ENCODE measurements at regions not wholly inside any gene's neighbourhood (a gene's known extent, or its start where the extent isn't known, plus 50 kb on each side); places are given as distances from the start of the nearest gene placed in this dataset.

GRCh38 chr13:99819967-99820366 lies 151.6 kb downstream of the ZIC5 start:
- Mint-ChIP-seq H3K36me3 (no peaks in the 10 kb centered on the region), H3K4me1 (peaks cover 18% of the 10 kb centered on the region), H3K4me3 (no peak overlapping the region), H3K9me3 (ENCODE audit: low read depth) (no peaks in the 10 kb centered on the region), H3K27ac (no peak overlapping the region), H3K27me3 (peaks cover 7% of the 10 kb centered on the region)
- DNase-seq: no peak
- ATAC-seq: no peak
- CTCF ChIA-PET: no interaction called here

GRCh38 chr13:99816321-99816720 lies 155.2 kb downstream of the ZIC5 start:
- Mint-ChIP-seq H3K9me3 (ENCODE audit: low read depth) (no peaks in the 10 kb centered on the region), H3K4me1 (peaks cover 18% of the 10 kb centered on the region), H3K4me3 (no peak overlapping the region), H3K27me3 (peaks cover 7% of the 10 kb centered on the region), H3K36me3 (no peaks in the 10 kb centered on the region), H3K27ac (no peak overlapping the region)
- DNase-seq (no peak), ATAC-seq (no peak)
- CTCF ChIA-PET: interaction anchor here (1.3 kb wide), 1 partner anchor 57 kb away, joined by 3 read pairs; no protein-coding TSS in a partner anchor

DNA sequence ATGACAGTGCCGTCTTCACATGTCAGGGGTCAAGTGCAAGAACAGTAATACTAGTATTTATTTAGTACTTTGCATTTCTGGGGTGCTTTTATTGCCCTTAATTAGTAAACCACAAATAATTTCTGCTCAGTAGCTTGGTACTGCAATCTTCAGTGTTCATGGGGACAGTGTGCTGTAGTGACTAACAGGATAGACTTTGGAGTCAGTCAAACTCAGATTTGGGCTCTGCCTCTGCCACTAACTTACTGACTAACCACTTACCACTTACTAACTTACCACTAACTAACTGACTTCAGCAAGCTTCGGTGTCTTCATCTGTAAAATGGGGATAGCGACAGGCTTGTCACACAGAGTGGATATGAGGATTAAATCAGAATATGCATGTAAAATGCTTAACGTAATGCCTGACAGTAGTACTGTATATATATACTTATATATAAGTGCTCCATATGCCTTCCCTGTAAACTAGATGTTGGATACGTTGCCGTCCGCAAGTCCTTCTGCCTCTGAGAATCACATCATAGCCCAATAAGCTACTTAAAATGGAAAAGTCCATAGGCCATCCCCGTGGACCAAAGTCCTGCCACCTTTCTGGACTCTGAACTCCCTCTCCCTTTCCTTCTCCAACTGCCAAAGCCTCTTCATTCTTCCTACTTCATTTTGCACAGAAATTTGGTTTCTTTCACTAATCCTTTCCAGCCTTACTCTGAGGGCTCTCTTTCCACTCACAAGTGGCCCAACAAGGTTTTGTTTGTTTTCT lies 158.1 kb downstream of the ZIC5 start:
- no peaks in the 10 kb centered on the region for H3K9me3 Mint-ChIP-seq (ENCODE audit: low read depth)
- H3K27me3 Mint-ChIP-seq: peaks cover 4% of the 10 kb centered on the region
- H3K27ac Mint-ChIP-seq: no peak overlapping the region
- CTCF ChIA-PET: no interaction called here
- ATAC-seq (no peak), DNase-seq (no peak)
- H3K4me1 Mint-ChIP-seq: peaks cover 14% of the 10 kb centered on the region
- no peaks in the 10 kb centered on the region for H3K36me3 Mint-ChIP-seq
- no peak overlapping the region for H3K4me3 Mint-ChIP-seq

GRCh38 chr13:99812625-99813024 lies 158.9 kb downstream of the ZIC5 start:
- no peaks in the 10 kb centered on the region for H3K36me3 Mint-ChIP-seq
- no peaks in the 10 kb centered on the region for H3K9me3 Mint-ChIP-seq (ENCODE audit: low read depth)
- CTCF ChIA-PET: no interaction called here
- peaks cover 5% of the 10 kb centered on the region for H3K4me1 Mint-ChIP-seq
- ATAC-seq (no peak), DNase-seq (no peak)
- peaks cover 4% of the 10 kb centered on the region for H3K27me3 Mint-ChIP-seq
- H3K4me3 Mint-ChIP-seq: no peak overlapping the region
- no peak overlapping the region for H3K27ac Mint-ChIP-seq

DNA sequence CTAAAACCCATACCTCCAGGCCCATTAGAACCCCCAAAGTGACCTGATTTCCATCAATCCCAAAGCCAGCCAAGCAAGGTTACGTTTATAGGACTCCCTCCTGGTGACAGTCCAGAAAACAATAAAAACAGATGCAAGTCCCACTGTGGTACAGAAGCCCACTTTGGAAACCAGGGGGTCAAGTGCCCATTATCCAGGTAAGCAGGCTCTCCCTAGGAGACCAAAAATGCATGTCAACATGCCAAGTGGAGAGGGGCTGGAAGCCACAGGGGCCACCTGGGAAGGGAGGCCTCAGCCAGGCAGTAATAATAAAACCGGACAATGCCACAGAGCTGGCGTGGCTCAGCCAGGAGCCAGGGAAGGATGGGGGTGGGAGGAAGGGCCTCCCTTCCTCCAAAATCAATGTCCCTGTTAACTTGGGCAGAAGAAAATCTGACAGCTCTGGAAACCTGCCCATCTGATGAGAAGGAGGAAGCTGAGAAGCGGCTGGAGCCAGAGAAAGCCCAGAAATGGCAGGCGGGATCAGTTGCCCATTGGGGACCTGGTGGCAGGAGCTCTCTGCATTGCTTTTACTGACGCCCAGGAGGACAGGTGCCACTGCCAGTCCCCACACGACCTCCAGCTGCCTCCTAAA lies 160.4 kb downstream of the ZIC5 start:
- no peaks in the 10 kb centered on the region for H3K36me3 Mint-ChIP-seq
- no peaks in the 10 kb centered on the region for H3K4me1 Mint-ChIP-seq
- no peaks in the 10 kb centered on the region for H3K9me3 Mint-ChIP-seq (ENCODE audit: low read depth)
- no peaks in the 10 kb centered on the region for H3K27me3 Mint-ChIP-seq
- CTCF ChIA-PET: no interaction called here
- ATAC-seq: no peak
- DNase-seq: no peak
- no peak overlapping the region for H3K4me3 Mint-ChIP-seq
- H3K27ac Mint-ChIP-seq: no peak overlapping the region

- Mint-ChIP-seq H3K27ac (no peak overlapping the region), H3K4me1 (no peaks in the 10 kb centered on the region), H3K4me3 (no peak overlapping the region), H3K27me3 (no peaks in the 10 kb centered on the region), H3K36me3 (no peaks in the 10 kb centered on the region), H3K9me3 (ENCODE audit: low read depth) (no peaks in the 10 kb centered on the region)
- CTCF ChIA-PET: interaction anchor here (2.5 kb wide), 1 partner anchor 8 kb away, joined by 10 read pairs; no protein-coding TSS in a partner anchor
- no peak for ATAC-seq
- DNase-seq: no peak
Observed at GRCh38 chr13:99809926-99810325, 161.6 kb downstream of the ZIC5 start.

- Mint-ChIP-seq H3K4me3 (no peak overlapping the region), H3K4me1 (no peaks in the 10 kb centered on the region), H3K27ac (no peak overlapping the region), H3K36me3 (no peaks in the 10 kb centered on the region), H3K9me3 (ENCODE audit: low read depth) (no peaks in the 10 kb centered on the region), H3K27me3 (no peaks in the 10 kb centered on the region)
- no peak for ATAC-seq
- no peak for DNase-seq
- CTCF ChIA-PET: interaction anchor here (2.5 kb wide), 1 partner anchor 9 kb away, joined by 10 read pairs; no protein-coding TSS in a partner anchor
Observed at GRCh38 chr13:99809496-99809895, 162.1 kb downstream of the ZIC5 start.

DNA sequence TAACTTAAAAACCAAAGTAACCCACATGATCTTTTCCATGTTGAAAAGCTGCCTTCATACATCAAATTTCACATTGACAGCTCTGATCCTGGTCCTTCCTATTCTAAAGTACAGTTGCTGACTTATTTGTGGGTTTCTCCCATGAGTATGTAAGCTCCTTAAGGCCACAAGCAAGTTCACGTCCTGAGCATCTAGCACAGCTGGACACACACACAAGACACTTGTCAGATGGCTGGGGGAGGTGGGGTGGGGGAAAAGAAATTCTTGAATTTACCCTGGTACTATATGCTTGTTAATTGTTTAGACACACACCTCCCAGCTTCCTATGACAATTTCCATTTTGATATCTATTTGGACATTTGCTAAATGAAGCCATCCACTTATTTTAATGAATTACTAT lies 162.8 kb downstream of the ZIC5 start:
- Mint-ChIP-seq H3K9me3 (ENCODE audit: low read depth) (no peaks in the 10 kb centered on the region), H3K4me3 (no peak overlapping the region), H3K27ac (no peak overlapping the region), H3K4me1 (no peaks in the 10 kb centered on the region), H3K27me3 (no peaks in the 10 kb centered on the region), H3K36me3 (no peaks in the 10 kb centered on the region)
- ATAC-seq: no peak
- DNase-seq: no peak
- CTCF ChIA-PET: interaction anchor here (2.5 kb wide), 1 partner anchor 9 kb away, joined by 10 read pairs; no protein-coding TSS in a partner anchor

DNA sequence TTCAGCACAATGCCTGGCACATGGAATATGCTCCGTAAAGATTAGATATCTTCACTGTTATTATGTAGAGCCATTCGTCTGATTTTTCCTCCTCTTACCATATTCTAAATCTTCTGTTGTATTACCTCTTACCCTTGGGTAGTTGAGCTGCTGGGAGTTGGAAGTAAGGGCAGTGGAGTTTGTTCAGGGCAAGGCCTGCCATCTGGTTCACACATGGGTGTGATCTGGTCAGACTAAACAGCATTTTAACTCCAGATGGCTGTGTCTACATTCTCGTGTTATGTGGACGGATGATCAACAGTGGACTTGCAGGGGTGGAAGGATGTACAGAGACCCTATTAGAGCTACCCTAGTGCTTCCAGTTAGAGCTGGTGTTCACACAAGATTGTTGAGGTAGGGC lies 164.9 kb downstream of the ZIC5 start:
- H3K36me3 Mint-ChIP-seq: no peaks in the 10 kb centered on the region
- CTCF ChIA-PET: no interaction called here
- H3K4me1 Mint-ChIP-seq: no peaks in the 10 kb centered on the region
- no peaks in the 10 kb centered on the region for H3K27me3 Mint-ChIP-seq
- H3K4me3 Mint-ChIP-seq: no peak overlapping the region
- ATAC-seq: no peak
- DNase-seq: no peak
- H3K27ac Mint-ChIP-seq: no peak overlapping the region
- H3K9me3 Mint-ChIP-seq (ENCODE audit: low read depth): no peaks in the 10 kb centered on the region

DNA sequence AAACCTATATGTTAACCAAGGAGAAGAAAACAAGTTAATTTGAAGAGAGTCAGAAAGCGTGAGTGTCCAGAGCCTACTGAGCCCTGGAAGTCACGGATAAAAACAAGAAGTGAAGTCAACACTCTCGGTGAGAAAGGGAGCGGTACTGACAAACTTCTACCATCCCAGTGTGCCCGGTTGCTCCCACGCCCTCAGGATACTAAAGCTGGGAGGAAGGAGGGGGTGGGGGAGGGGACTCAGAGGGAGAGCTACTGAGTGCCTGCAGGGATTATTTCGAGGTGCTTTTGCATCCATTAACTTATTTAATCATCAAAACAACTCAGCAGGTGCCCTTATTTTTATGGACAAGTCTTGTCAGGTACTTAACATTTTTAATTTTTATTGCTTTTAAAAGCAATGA lies 166.2 kb downstream of the ZIC5 start:
- H3K9me3 Mint-ChIP-seq (ENCODE audit: low read depth): no peaks in the 10 kb centered on the region
- CTCF ChIA-PET: no interaction called here
- no peak overlapping the region for H3K4me3 Mint-ChIP-seq
- DNase-seq (no peak), ATAC-seq (no peak)
- no peaks in the 10 kb centered on the region for H3K4me1 Mint-ChIP-seq
- H3K36me3 Mint-ChIP-seq: no peaks in the 10 kb centered on the region
- H3K27me3 Mint-ChIP-seq: no peaks in the 10 kb centered on the region
- no peak overlapping the region for H3K27ac Mint-ChIP-seq

- ATAC-seq (no peak), DNase-seq (no peak)
- Mint-ChIP-seq H3K4me3 (no peak overlapping the region), H3K4me1 (no peaks in the 10 kb centered on the region), H3K27ac (no peak overlapping the region), H3K36me3 (no peaks in the 10 kb centered on the region), H3K9me3 (ENCODE audit: low read depth) (no peaks in the 10 kb centered on the region), H3K27me3 (no peaks in the 10 kb centered on the region)
- CTCF ChIA-PET: no interaction called here
Observed at GRCh38 chr13:99803141-99803540, 168.4 kb downstream of the ZIC5 start.

GRCh38 chr13:99802416-99802815 lies 169.2 kb downstream of the ZIC5 start:
- no peaks in the 10 kb centered on the region for H3K9me3 Mint-ChIP-seq (ENCODE audit: low read depth)
- H3K4me1 Mint-ChIP-seq: no peaks in the 10 kb centered on the region
- no peaks in the 10 kb centered on the region for H3K36me3 Mint-ChIP-seq
- CTCF ChIA-PET: no interaction called here
- no peaks in the 10 kb centered on the region for H3K27me3 Mint-ChIP-seq
- H3K27ac Mint-ChIP-seq: no peak overlapping the region
- ATAC-seq (no peak), DNase-seq (no peak)
- no peak overlapping the region for H3K4me3 Mint-ChIP-seq

DNA sequence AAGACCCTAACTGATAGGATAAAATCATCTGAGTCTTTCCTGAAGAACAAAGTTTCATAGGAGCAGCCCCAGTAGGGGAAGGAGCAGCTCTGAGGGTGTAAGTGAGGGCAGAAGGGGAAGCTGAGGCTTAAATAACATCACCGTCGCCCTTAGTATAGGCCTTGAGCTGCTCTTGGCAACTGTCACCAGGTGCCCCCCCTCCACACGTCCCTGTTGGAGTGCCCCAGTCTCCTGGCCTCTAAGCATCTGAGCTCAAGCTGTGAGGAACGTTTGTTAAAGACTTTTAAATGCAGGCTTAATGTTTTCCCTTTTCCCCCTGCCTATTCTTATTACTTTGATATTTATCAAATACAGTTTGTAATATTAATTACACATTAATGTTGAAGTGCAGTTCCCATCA lies 170.6 kb downstream of the ZIC5 start:
- no peaks in the 10 kb centered on the region for H3K4me1 Mint-ChIP-seq
- no peaks in the 10 kb centered on the region for H3K9me3 Mint-ChIP-seq (ENCODE audit: low read depth)
- H3K27ac Mint-ChIP-seq: no peak overlapping the region
- no peaks in the 10 kb centered on the region for H3K36me3 Mint-ChIP-seq
- DNase-seq (no peak), ATAC-seq (no peak)
- no peak overlapping the region for H3K4me3 Mint-ChIP-seq
- CTCF ChIA-PET: interaction anchor here (0.7 kb wide), 1 partner anchor 29 kb away, joined by 3 read pairs; no protein-coding TSS in a partner anchor
- no peaks in the 10 kb centered on the region for H3K27me3 Mint-ChIP-seq

- H3K36me3 Mint-ChIP-seq: no peaks in the 10 kb centered on the region
- no peaks in the 10 kb centered on the region for H3K27me3 Mint-ChIP-seq
- CTCF ChIA-PET: interaction anchor here (0.7 kb wide), 1 partner anchor 29 kb away, joined by 3 read pairs; no protein-coding TSS in a partner anchor
- H3K27ac Mint-ChIP-seq: no peak overlapping the region
- DNase-seq (no peak), ATAC-seq (no peak)
- H3K9me3 Mint-ChIP-seq (ENCODE audit: low read depth): no peaks in the 10 kb centered on the region
- H3K4me3 Mint-ChIP-seq: no peak overlapping the region
- H3K4me1 Mint-ChIP-seq: no peaks in the 10 kb centered on the region
Observed at GRCh38 chr13:99800011-99800410, 171.6 kb downstream of the ZIC5 start.
